Natural killer cell (primary cell): ENCODE measurements at regions not wholly inside any gene's neighbourhood (a gene's known extent, or its start where the extent isn't known, plus 50 kb on each side); places are given as distances from the start of the nearest gene placed in this dataset.

Experiments used
- ATAC-seq, 3 donors: fragments of 150-1000 bp in 2 of 3; fragments of 200-7000 bp in 1 of 3; cut with Tn5 transposase; 1 replicate in 1 of 3; 2 replicates in 2 of 3; pipeline ENCODE4 v1.10.0; 2021; ENCODE audit warnings: mild to moderate bottlenecking in 2 of 3, moderate library complexity in 2 of 3
- DNase-seq, 2 donors: peaks; one replicate each; pipeline versions ENCODE4 v3.0.0 to v3.0.0-alpha.2; 2013 to 2021; ENCODE audit warnings: mixed read lengths in 1 of 2
- H3K27ac ChIP-seq: one replicate; pipeline ENCODE4 v1.5.1; 2013; ENCODE audit warnings: mild to moderate bottlenecking, low read length
- H3K27me3 ChIP-seq: one replicate; pipeline ENCODE4 v1.6.1; 2013; ENCODE audit warnings: low read length; ENCODE audit not compliant: control insufficient read depth, insufficient read depth
- H3K36me3 ChIP-seq: one replicate; pipeline ENCODE4 v1.6.1; 2013; ENCODE audit warnings: low read length; ENCODE audit not compliant: control insufficient read depth, insufficient read depth
- H3K4me1 ChIP-seq: one replicate; pipeline ENCODE4 v1.6.1; 2013; ENCODE audit warnings: low read length; ENCODE audit not compliant: control insufficient read depth, insufficient read depth
- H3K4me3 ChIP-seq: one replicate; pipeline ENCODE4 v1.5.1; 2013; ENCODE audit warnings: low read length
- H3K9me3 ChIP-seq: one replicate; pipeline ENCODE4 v1.6.1; 2013; ENCODE audit warnings: low read length; ENCODE audit not compliant: control insufficient read depth, insufficient read depth
- H3K27ac Mint-ChIP-seq, 2 donors: one replicate each; pipeline ENCODE4 v1.8.0; 2022; ENCODE audit warnings: mild to moderate bottlenecking in 2 of 2, mixed read lengths in 2 of 2, moderate library complexity in 1 of 2
- H3K27me3 Mint-ChIP-seq, 2 donors: one replicate each; pipeline ENCODE4 v1.8.0; 2022; ENCODE audit warnings: low read depth in 2 of 2, mixed read lengths in 2 of 2
- H3K36me3 Mint-ChIP-seq: one replicate; pipeline ENCODE4 v1.8.0; 2022; ENCODE audit warnings: mixed read lengths
- H3K4me1 Mint-ChIP-seq, 2 donors: one replicate each; pipeline ENCODE4 v1.8.0; 2022; ENCODE audit warnings: mixed read lengths in 2 of 2
- H3K4me3 Mint-ChIP-seq: one replicate; pipeline ENCODE4 v1.8.0; 2022; ENCODE audit warnings: mild to moderate bottlenecking, moderate library complexity, mixed read lengths
- H3K9me3 Mint-ChIP-seq, 2 donors: one replicate each; pipeline ENCODE4 v1.8.0; 2022; ENCODE audit warnings: mixed read lengths in 2 of 2
- WGBS: methylation state at CpG from one replicate; pipeline ENCODE4 v1.1.7; 2013; ENCODE audit warnings: missing lambda C conversion rate; ENCODE audit not compliant: insufficient coverage; 5-methylcytosine and 5-hydroxymethylcytosine counted together
- intact Hi-C: fragments of 100-400 bp; cut with micrococcal nuclease; formaldehyde crosslinking; loops from one replicate; pipeline ENCODE4 v1.14.2; 2022
- TF ChIP-seq, protein P1 (sequence below): fragments of 200-600 bp; IDR thresholded peaks from one replicate; pipeline ENCODE4 v1.8.0; 2022; ENCODE audit warnings: antibody characterized with exemption

DNA sequence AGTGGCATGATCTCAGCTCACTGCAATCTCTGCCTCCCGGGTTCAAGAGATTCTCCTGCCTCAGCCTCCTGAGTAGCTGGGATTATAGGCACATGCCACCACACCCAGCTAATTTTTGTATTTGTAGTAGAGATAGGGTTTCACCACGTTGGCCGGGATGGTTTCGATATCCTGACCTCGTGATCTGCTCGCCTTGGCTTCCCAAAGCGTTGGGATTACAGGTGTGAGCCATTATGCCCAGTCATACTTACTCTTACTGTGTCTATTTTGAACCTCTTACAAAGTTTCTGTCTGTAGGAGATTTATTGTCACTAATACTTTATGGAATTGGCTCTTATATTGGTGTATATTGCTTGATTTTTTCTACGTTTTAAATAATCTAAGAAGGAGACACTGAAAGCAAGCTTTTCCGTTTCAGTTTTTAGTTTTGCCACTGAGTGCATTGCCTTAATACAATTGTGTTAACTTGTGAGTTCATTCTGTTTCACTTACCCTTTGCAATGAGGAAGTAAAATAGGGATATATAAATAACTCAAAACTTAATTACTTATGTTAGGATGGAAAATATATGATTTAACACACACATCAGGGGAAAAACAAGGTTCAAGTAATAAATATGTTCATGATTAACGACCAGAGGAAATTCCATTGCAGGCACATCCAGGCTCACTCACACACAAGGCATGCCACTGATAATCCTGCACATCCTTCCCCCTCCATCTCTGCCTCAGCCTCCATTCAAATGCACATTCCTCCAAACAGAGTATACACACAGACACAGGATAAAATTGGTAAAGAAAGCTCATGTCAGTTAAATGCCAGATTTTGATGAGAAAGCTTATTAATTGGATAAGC, 279.3 kb upstream of the RASGRP1 start:
- no peak overlapping the region for H3K4me3 Mint-ChIP-seq
- H3K4me3 ChIP-seq = no peak overlapping the region
- 63% methylated on average over 9 of the region's 10 CpGs for WGBS

GRCh38 chr15:38844736-38845135, 280.1 kb upstream of the RASGRP1 start:
- H3K27me3 ChIP-seq = peaks cover 2% of the 10 kb centered on the region
- no peaks in the 10 kb centered on the region for H3K36me3 ChIP-seq
- DNase-seq (no peak), ATAC-seq (no peak)
- TF ChIP-seq, protein P1, sequence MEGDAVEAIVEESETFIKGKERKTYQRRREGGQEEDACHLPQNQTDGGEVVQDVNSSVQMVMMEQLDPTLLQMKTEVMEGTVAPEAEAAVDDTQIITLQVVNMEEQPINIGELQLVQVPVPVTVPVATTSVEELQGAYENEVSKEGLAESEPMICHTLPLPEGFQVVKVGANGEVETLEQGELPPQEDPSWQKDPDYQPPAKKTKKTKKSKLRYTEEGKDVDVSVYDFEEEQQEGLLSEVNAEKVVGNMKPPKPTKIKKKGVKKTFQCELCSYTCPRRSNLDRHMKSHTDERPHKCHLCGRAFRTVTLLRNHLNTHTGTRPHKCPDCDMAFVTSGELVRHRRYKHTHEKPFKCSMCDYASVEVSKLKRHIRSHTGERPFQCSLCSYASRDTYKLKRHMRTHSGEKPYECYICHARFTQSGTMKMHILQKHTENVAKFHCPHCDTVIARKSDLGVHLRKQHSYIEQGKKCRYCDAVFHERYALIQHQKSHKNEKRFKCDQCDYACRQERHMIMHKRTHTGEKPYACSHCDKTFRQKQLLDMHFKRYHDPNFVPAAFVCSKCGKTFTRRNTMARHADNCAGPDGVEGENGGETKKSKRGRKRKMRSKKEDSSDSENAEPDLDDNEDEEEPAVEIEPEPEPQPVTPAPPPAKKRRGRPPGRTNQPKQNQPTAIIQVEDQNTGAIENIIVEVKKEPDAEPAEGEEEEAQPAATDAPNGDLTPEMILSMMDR = no peak
- no peak overlapping the region for H3K4me3 ChIP-seq
- intact Hi-C loops = no loop called here
- Mint-ChIP-seq H3K27me3 (peaks cover 6 to 26% of the 10 kb centered on the region in 2 donors), H3K4me3 (no peak overlapping the region), H3K36me3 (no peaks in the 10 kb centered on the region), H3K9me3 (no peaks in the 10 kb centered on the region), H3K27ac (no peak overlapping the region), H3K4me1 (no peaks in the 10 kb centered on the region)
- WGBS = 88% methylated on average over 1 of the region's 1 CpG
- H3K9me3 ChIP-seq = no peaks in the 10 kb centered on the region
- H3K4me1 ChIP-seq = no peaks in the 10 kb centered on the region
- no peak overlapping the region for H3K27ac ChIP-seq

More for the DNA sequence above, 279.3 kb upstream of the RASGRP1 start:
- no peak overlapping the region for H3K27ac Mint-ChIP-seq
- peaks cover 2 to 20% of the 10 kb centered on the region in 2 donors for H3K27me3 Mint-ChIP-seq
- no peaks in the 10 kb centered on the region for H3K36me3 Mint-ChIP-seq
- Histone ChIP-seq H3K4me1 (no peaks in the 10 kb centered on the region), H3K9me3 (no peaks in the 10 kb centered on the region), H3K36me3 (no peaks in the 10 kb centered on the region), H3K27me3 (peaks cover 2% of the 10 kb centered on the region), H3K27ac (no peak overlapping the region)
- intact Hi-C loops = no loop called here
- no peaks in the 10 kb centered on the region for H3K9me3 Mint-ChIP-seq
- DNase-seq (no peak), ATAC-seq (no peak)
- TF ChIP-seq, protein P1 = no peak
- H3K4me1 Mint-ChIP-seq = no peaks in the 10 kb centered on the region

DNA sequence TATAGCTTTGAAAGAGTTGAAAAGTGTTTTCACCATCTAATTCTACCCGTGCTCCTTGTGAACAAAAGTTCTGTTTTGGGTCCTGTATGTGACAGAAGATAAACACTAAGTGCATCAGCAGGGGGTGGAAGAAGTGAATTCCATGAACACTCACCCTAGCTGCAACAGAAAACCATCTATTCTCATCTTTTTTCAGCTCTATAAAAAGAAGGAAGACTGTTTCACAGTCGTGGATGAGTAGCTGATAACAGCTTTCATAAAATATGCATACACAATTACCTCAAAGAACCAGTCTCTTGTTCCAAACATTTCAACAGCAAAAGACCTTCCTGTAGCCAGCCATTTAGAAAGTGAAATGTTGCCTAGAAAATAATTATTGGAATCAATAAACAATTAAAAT, 281.7 kb upstream of the RASGRP1 start:
- no peaks in the 10 kb centered on the region for H3K9me3 Mint-ChIP-seq
- no peak for ATAC-seq
- Histone ChIP-seq H3K36me3 (no peaks in the 10 kb centered on the region), H3K4me3 (no peak overlapping the region), H3K27me3 (peaks cover 2% of the 10 kb centered on the region), H3K9me3 (no peaks in the 10 kb centered on the region), H3K27ac (no peak overlapping the region), H3K4me1 (no peaks in the 10 kb centered on the region)
- H3K4me3 Mint-ChIP-seq = no peak overlapping the region
- no peak overlapping the region for H3K27ac Mint-ChIP-seq
- WGBS = 63% methylated on average over 1 of the region's 2 CpGs
- DNase-seq = no peak
- intact Hi-C loops = no loop called here
- H3K4me1 Mint-ChIP-seq = no peaks in the 10 kb centered on the region
- H3K36me3 Mint-ChIP-seq = no peaks in the 10 kb centered on the region
- TF ChIP-seq, protein P1 = no peak
- H3K27me3 Mint-ChIP-seq = peaks cover 9 to 20% of the 10 kb centered on the region in 2 donors

DNA sequence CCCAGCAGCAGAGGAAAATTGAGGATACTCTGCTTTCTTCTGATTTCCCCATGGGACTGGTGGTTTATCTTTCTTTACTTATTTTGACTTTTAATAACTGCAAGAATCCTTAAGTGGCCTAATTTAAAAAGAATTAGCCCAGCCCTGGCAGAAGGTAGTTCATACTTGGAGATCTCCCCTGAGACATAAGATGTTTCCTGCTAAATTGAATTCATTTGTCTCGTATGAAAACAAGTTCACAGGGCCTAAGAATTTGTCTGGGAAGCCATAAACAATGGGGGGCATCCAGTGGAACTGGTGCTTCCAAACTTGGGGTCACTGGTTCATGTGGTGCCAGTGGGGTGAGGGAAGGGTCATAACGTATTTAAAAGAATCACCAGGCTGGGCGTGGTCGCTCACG, 283.1 kb upstream of the RASGRP1 start:
- H3K9me3 Mint-ChIP-seq = no peaks in the 10 kb centered on the region
- no peak overlapping the region for H3K27ac ChIP-seq
- ATAC-seq (no peak), DNase-seq (no peak)
- no peak overlapping the region for H3K4me3 ChIP-seq
- peaks cover 2% of the 10 kb centered on the region for H3K27me3 ChIP-seq
- no peak overlapping the region for H3K4me3 Mint-ChIP-seq
- H3K9me3 ChIP-seq = no peaks in the 10 kb centered on the region
- H3K36me3 Mint-ChIP-seq = no peaks in the 10 kb centered on the region
- no peaks in the 10 kb centered on the region for H3K36me3 ChIP-seq
- no peaks in the 10 kb centered on the region for H3K4me1 Mint-ChIP-seq
- whole genome bisulfite sequencing = 81% methylated on average over 5 of the region's 5 CpGs
- H3K27me3 Mint-ChIP-seq = peaks cover 9 to 19% of the 10 kb centered on the region in 2 donors
- TF ChIP-seq, protein P1 = no peak
- intact Hi-C loops = no loop called here
- H3K4me1 ChIP-seq = no peaks in the 10 kb centered on the region
- H3K27ac Mint-ChIP-seq = no peak overlapping the region
